ENCODE measurements at regions not wholly inside any gene's neighbourhood (a gene's known extent, or its start where the extent isn't known, plus 50 kb on each side); places are given as distances from the start of the nearest gene placed in this dataset.

GRCh38 chr2:195367809-195368208 is 289.2 kb upstream of the SLC39A10 start:
- TF ChIP-seq CTCF (IDR thresholded peaks at IDR 0.05) (no peak), POLR2A (IDR thresholded peaks at IDR 0.05) (no peak)

Data from lower leg skin (tissue), 3 donors.